Retinal pigment epithelial cell (primary cell): ENCODE measurements at regions not wholly inside any gene's neighbourhood (a gene's known extent, or its start where the extent isn't known, plus 50 kb on each side); places are given as distances from the start of the nearest gene placed in this dataset.

Experiments used
- DNase-seq: peaks from one replicate; pipeline ENCODE4 v3.0.0-alpha.2; 2010; ENCODE audit warnings: low read depth
- H3K4me3 ChIP-seq: 2 replicates; pipeline ENCODE4 v1.5.1; 2011; ENCODE audit warnings: mild to moderate bottlenecking, low read length, control low read depth, moderate library complexity
- TF ChIP-seq, protein P1 (sequence below): conservative IDR thresholded peaks from 2 replicates; pipeline ENCODE4 v1.5.1; 2011; ENCODE audit warnings: low read depth, low read length, control low read depth, inconsistent platforms

DNA sequence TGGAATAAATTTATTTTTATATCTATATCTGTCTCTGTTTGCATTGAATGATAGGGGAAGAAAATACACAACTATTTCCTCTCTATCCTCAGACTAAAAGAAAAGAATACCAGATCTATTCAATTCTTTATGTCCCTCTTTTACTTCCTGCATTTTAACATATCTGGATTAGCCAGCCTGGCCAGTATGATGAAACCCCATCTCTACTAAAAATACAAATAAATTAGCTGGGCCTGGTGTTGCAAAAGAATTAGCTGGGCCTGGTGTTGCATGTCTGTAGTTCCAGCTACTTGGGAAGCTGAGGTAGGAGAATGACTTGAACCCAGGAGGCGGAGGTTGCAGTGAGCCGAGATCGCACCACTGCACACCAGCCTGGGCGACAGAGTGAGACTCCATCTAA lies 182.0 kb downstream of the LURAP1L start:
- DNase-seq, result no peak
- TF ChIP-seq, protein P1, sequence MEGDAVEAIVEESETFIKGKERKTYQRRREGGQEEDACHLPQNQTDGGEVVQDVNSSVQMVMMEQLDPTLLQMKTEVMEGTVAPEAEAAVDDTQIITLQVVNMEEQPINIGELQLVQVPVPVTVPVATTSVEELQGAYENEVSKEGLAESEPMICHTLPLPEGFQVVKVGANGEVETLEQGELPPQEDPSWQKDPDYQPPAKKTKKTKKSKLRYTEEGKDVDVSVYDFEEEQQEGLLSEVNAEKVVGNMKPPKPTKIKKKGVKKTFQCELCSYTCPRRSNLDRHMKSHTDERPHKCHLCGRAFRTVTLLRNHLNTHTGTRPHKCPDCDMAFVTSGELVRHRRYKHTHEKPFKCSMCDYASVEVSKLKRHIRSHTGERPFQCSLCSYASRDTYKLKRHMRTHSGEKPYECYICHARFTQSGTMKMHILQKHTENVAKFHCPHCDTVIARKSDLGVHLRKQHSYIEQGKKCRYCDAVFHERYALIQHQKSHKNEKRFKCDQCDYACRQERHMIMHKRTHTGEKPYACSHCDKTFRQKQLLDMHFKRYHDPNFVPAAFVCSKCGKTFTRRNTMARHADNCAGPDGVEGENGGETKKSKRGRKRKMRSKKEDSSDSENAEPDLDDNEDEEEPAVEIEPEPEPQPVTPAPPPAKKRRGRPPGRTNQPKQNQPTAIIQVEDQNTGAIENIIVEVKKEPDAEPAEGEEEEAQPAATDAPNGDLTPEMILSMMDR, result no peak
- no peak overlapping the region for H3K4me3 ChIP-seq

DNA sequence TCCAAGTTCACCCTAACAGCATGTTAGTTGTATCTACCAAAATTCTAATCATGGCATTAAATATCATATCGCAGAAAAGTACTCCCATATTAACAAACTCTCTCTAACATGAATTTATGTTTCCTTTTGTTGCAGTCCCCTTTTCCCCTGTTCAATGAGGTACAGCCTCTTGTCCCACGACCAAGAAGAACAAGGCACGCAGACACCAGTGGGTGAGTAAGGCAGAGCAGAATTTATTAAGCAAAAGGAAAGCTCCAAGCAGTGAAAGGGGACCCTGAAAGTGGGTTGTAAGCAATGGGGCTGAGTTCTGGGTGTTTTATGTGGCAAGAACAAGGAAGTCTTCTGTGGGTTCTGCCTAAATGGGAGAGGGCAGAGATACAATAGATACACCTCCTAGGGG lies 183.5 kb downstream of the LURAP1L start:
- TF ChIP-seq, protein P1, result no peak
- DNase-seq, result no peak
- H3K4me3 ChIP-seq, result no peak overlapping the region

DNA sequence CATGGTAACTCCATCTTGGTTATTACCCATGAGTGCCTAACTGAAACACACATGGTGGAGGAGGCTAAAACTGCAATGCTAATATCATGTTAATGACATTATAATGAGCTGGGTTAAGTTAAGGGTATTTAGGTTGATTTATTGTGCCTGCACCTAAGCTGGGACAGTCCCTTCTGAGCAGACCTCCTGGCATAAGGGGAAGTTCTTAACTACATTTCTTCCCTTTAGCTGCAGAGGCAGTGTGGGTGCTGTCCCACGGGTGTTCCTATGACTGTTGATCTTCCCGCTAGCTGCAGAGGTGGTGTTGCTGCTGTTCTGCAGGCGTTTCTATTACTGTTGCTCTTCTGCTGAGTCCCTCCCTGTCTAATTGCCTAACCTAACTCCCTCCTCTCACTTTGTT lies 183.9 kb downstream of the LURAP1L start:
- no peak overlapping the region for H3K4me3 ChIP-seq
- TF ChIP-seq, protein P1, result no peak
- DNase-seq, result no peak

DNA sequence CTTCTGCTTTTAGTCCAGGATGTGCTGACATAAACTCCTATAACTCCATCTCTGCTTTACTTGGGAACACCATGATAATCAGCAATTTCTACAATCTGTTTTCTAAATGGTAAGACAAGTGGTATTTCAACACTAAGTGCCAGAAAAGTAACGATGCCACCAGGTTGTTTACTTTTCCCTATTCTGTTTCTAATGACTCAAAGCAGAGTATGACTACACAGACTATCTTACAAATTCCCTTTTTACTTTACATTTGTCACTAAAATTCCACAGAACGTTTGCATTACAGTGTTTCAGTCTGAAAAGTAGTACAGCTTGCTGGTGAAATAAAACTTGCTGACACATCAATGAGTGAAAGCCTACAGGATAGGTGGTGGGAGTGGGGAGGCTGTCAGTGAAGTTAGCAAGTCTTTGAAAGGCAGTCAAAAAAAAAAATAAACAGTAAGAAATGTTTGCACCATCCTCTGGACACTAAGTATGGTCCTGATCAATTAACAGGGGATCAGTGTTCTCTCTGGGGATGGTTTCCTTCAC lies 186.5 kb downstream of the LURAP1L start:
- DNase-seq, result no peak
- TF ChIP-seq, protein P1, result no peak
- H3K4me3 ChIP-seq, result no peak overlapping the region

DNA sequence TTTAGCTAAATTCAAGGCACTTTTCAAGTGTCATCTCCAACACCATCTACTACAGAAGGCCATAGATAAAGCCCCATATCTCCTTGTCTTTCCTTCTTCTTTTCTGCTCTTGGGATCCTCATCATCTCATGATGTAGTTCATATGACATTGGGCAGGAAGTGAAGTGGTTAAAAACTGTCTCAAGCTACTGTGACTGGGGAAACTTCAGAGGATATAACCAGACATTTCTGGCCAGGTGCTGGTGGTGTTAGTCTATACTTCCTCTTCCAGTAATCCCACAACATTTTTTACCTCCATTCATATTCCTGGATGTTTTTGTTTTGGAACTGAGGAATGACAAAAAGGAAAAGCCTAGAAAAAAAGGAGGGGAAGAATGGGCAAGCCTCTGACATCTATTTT lies 188.7 kb downstream of the LURAP1L start:
- no peak for DNase-seq
- TF ChIP-seq, protein P1, result no peak
- no peak overlapping the region for H3K4me3 ChIP-seq

DNA sequence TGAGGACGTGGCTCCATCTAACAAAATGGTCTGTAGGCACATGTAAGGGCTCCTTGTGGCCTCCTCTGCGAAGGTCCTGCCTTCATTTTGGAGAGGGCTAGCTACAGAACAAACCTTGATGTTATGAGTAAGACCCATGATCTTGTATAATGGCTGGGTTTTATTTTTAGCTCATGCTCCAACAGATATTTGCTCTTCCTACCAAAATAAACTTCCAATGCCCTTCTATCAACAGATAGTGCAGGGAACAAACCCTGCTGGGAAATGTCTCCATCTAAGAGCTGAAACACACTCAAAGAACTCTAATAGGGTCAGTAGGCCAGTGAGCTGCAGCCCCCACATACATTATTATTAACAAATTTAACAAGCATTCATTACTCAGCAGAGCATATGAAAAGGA lies 189.5 kb downstream of the LURAP1L start:
- no peak overlapping the region for H3K4me3 ChIP-seq
- no peak for DNase-seq
- TF ChIP-seq, protein P1, result no peak

DNA sequence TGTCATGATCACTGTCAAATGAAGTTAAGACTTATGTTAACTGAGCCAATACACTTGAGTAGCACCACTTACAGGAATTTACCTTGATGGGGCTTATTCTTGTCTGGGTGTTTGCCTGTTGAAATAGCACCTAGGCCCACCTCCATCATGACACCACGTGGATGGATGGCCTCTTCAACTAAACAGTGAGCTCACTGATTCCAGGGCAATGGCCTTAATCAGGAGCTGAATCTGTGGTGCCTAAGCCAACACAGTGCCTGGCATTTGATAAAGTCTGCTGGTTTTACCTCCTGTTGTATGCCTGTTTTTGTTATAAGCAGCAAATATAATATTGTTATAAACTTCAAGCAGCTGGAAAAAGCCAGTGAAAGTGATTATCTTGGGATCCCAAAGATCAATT lies 190.5 kb downstream of the LURAP1L start:
- TF ChIP-seq, protein P1, result no peak
- DNase-seq, result no peak
- H3K4me3 ChIP-seq, result no peak overlapping the region
